Testis (tissue), 2 donors: ENCODE measurements at regions not wholly inside any gene's neighbourhood (a gene's known extent, or its start where the extent isn't known, plus 50 kb on each side); places are given as distances from the start of the nearest gene placed in this dataset.

Source experiments
- DNase-seq: peaks from one replicate; pipeline ENCODE4 v3.0.0-alpha.2; 2019
- H3K27ac ChIP-seq, 2 donors: fragments of 200-600 bp; sonication (generic); one replicate each; pipeline ENCODE4 v1.5.1; 2019
- H3K27me3 ChIP-seq: fragments of 200-600 bp; sonication (generic); one replicate; pipeline ENCODE4 v1.5.1; 2019
- H3K36me3 ChIP-seq: fragments of 200-600 bp; sonication (generic); one replicate; pipeline ENCODE4 v1.5.1; 2017; ENCODE audit warnings: low read depth; ENCODE audit errors: missing control alignments
- H3K4me1 ChIP-seq: fragments of 200-600 bp; sonication (generic); one replicate; pipeline ENCODE4 v1.5.1; 2019
- H3K4me3 ChIP-seq, 2 donors: fragments of 200-600 bp; sonication (generic); one replicate each; pipeline ENCODE4 v1.5.1; 2017 to 2019
- H3K9me3 ChIP-seq: fragments of 200-600 bp; sonication (generic); one replicate; pipeline ENCODE4 v1.5.1; 2017
- POLR2A ChIP-seq: fragments of 450-650 bp; IDR thresholded peaks from one replicate; pipeline ENCODE4 v1.6.1; 2017; ENCODE audit warnings: antibody characterized with exemption, mild to moderate bottlenecking, moderate library complexity
- WGBS, 2 donors: methylation state at CpG; one replicate each; pipeline ENCODE4 v1.1.5; 2018; 5-methylcytosine and 5-hydroxymethylcytosine counted together
- intact Hi-C: fragments of 100-400 bp; cut with DNase I; formaldehyde crosslinking; loops from one replicate; pipeline ENCODE4 v1.15.1; 2023; ENCODE audit warnings: low total_unique reads
- TF ChIP-seq, protein P1 (sequence below), 3 experiments: fragments of 450-650 bp in 2 of 3; fragments of 200-600 bp in 1 of 3; sonication (generic) in 1 of 3; IDR thresholded peaks; one replicate each; pipeline ENCODE4 v1.5.1; 2016 to 2019; ENCODE audit warnings: antibody characterized with exemption in 3 of 3, mild to moderate bottlenecking in 2 of 3, moderate library complexity in 1 of 3

GRCh38 chr6:11292594-11293236, 60.2 kb upstream of the NEDD9 start:
- no peak for DNase-seq
- TF ChIP-seq POLR2A, result no peak
- TF ChIP-seq, protein P1, sequence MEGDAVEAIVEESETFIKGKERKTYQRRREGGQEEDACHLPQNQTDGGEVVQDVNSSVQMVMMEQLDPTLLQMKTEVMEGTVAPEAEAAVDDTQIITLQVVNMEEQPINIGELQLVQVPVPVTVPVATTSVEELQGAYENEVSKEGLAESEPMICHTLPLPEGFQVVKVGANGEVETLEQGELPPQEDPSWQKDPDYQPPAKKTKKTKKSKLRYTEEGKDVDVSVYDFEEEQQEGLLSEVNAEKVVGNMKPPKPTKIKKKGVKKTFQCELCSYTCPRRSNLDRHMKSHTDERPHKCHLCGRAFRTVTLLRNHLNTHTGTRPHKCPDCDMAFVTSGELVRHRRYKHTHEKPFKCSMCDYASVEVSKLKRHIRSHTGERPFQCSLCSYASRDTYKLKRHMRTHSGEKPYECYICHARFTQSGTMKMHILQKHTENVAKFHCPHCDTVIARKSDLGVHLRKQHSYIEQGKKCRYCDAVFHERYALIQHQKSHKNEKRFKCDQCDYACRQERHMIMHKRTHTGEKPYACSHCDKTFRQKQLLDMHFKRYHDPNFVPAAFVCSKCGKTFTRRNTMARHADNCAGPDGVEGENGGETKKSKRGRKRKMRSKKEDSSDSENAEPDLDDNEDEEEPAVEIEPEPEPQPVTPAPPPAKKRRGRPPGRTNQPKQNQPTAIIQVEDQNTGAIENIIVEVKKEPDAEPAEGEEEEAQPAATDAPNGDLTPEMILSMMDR (IDR thresholded peaks at IDR 0.05), result no peak
- H3K27ac ChIP-seq, result no peak overlapping the region
- H3K4me1 ChIP-seq, result no peaks in the 10 kb centered on the region
- no peak overlapping the region for H3K4me3 ChIP-seq
- H3K9me3 ChIP-seq, result no peaks in the 10 kb centered on the region
- H3K36me3 ChIP-seq, result no peaks in the 10 kb centered on the region
- H3K27me3 ChIP-seq, result no peaks in the 10 kb centered on the region
- intact Hi-C loops, result no loop called here

- 86 to 88% methylated on average over 4 of the region's 4 CpGs for WGBS, 2 donors
These were observed 59.6 kb upstream of the NEDD9 start for GRCh38 chr6:11292091-11292490.

GRCh38 chr6:11291582-11291981, 59.1 kb upstream of the NEDD9 start:
- no peak overlapping the region for H3K27ac ChIP-seq
- WGBS, 2 donors, result 76 to 82% methylated on average over 4 of the region's 4 CpGs
- no peaks in the 10 kb centered on the region for H3K9me3 ChIP-seq
- no peaks in the 10 kb centered on the region for H3K27me3 ChIP-seq
- no peak overlapping the region for H3K4me3 ChIP-seq
- no peak for DNase-seq
- intact Hi-C loops, result no loop called here
- TF ChIP-seq, protein P1 (IDR thresholded peaks at IDR 0.05), result no peak
- no peak for TF ChIP-seq POLR2A
- no peaks in the 10 kb centered on the region for H3K36me3 ChIP-seq
- no peaks in the 10 kb centered on the region for H3K4me1 ChIP-seq

More at GRCh38 chr6:11292091-11292490, 59.6 kb upstream of the NEDD9 start:
- Histone ChIP-seq H3K27me3 (no peaks in the 10 kb centered on the region), H3K27ac (no peak overlapping the region), H3K4me1 (no peaks in the 10 kb centered on the region), H3K4me3 (no peak overlapping the region), H3K36me3 (no peaks in the 10 kb centered on the region), H3K9me3 (no peaks in the 10 kb centered on the region)
- intact Hi-C loops, result no loop called here
- TF ChIP-seq, protein P1 (IDR thresholded peaks at IDR 0.05), result no peak
- TF ChIP-seq POLR2A, result no peak
- no peak for DNase-seq

DNA sequence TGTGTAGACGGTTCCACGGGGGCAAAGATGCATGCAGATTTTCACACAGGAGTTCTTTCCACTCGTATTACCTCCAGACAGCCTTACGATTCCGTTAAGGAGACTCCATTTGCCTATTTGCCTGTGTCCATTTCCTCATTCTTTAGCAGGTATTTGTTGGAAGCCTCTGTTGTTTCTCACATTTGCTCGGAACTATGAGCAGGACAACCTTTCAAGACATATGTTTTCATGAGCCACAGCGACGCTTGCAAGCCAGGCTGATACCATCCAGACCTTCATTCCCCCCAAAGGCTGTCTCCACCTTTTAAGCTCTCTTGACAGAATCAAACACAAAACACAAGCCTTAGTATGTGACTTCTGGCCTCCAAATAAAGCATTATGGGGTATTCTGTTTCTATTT, 57.6 kb upstream of the NEDD9 start:
- Histone ChIP-seq H3K4me1 (no peaks in the 10 kb centered on the region), H3K36me3 (no peaks in the 10 kb centered on the region), H3K27me3 (no peaks in the 10 kb centered on the region), H3K27ac (no peak overlapping the region), H3K4me3 (no peak overlapping the region), H3K9me3 (no peaks in the 10 kb centered on the region)
- 84 to 89% methylated on average over 8 of the region's 8 CpGs for WGBS, 2 donors
- TF ChIP-seq POLR2A, result no peak
- TF ChIP-seq, protein P1 (IDR thresholded peaks at IDR 0.05), result no peak
- intact Hi-C loops, result no loop called here
- no peak for DNase-seq

- Histone ChIP-seq H3K4me3 (no peak overlapping the region), H3K9me3 (no peaks in the 10 kb centered on the region), H3K27ac (no peak overlapping the region), H3K27me3 (no peaks in the 10 kb centered on the region), H3K4me1 (no peaks in the 10 kb centered on the region), H3K36me3 (no peaks in the 10 kb centered on the region)
- 82 to 98% methylated on average over 4 to 7 of the region's 7 CpGs for WGBS, 2 donors
- TF ChIP-seq POLR2A, result no peak
- TF ChIP-seq, protein P1 (IDR thresholded peaks at IDR 0.05), result no peak
- no peak for DNase-seq
- intact Hi-C loops, result no loop called here
These were observed 55.6 kb upstream of the NEDD9 start for GRCh38 chr6:11288065-11288464.
